A549 (cell line): ENCODE measurements at regions not wholly inside any gene's neighbourhood (a gene's known extent, or its start where the extent isn't known, plus 50 kb on each side); places are given as distances from the start of the nearest gene placed in this dataset.

ENCODE experiments used
- ATAC-seq, 2 experiments: fragments of 200-7000 bp in 1 of 2; fragments of >200 bp in 1 of 2; cut with Nextera tagmentation in 1 of 2; cut with Tn5 transposase in 1 of 2; 3 replicates each; pipeline versions ENCODE4 v1.8.0 to v1.9.1; 2018 to 2020; ENCODE audit warnings: mild to moderate bottlenecking in 1 of 2, moderate library complexity in 1 of 2
- CTCF ChIA-PET: fragments of 300-600 bp; sonication (Branson Sonifier 250); formaldehyde crosslinking; extraction: SDS; loops from one replicate; lab custom pipeline; 2021; ENCODE audit warnings: antibody characterized with exemption, inconsistent platforms; lab: Yijun Ruan, JAX
- POLR2A ChIA-PET: fragments of 350-600 bp; formaldehyde crosslinking; extraction: SDS; loops from one replicate; lab custom pipeline; 2021; ENCODE audit warnings: antibody characterized with exemption, inconsistent platforms; lab: Yijun Ruan, JAX
- DNase-seq, 2 experiments: peaks; one replicate each; pipeline versions ENCODE4 v3.0.0 to v3.0.0-alpha.2; 2011 to 2016; ENCODE audit warnings: low read depth in 1 of 2, low spot score in 1 of 2
- FAIRE-seq: peaks from 2 replicates; lab custom pipeline; 2011; peaks lifted over from hg19 to GRCh38; lab: Jason Lieb, UNC
- H3K27ac ChIP-seq, 2 experiments: fragments of >200 bp; sonication (Bioruptor Twin); formaldehyde crosslinking; 3 replicates each; pipeline ENCODE4 v1.5.1; 2016 to 2017
- H3K4me1 ChIP-seq: fragments of >200 bp; sonication (Bioruptor Twin); formaldehyde crosslinking; 3 replicates; pipeline ENCODE4 v1.6.1; 2016
- H3K4me2 ChIP-seq: fragments of >200 bp; sonication (Bioruptor Twin); formaldehyde crosslinking; 3 replicates; pipeline ENCODE4 v1.6.1; 2016
- H3K4me3 ChIP-seq: fragments of >200 bp; sonication (Bioruptor Twin); formaldehyde crosslinking; 3 replicates; pipeline ENCODE4 v1.5.1; 2016
- H3K9me3 ChIP-seq: fragments of >200 bp; sonication (Bioruptor Twin); formaldehyde crosslinking; 3 replicates; pipeline ENCODE4 v1.6.1; 2016
- BCL3 ChIP-seq: fragments of >200 bp; sonication (Bioruptor Twin); formaldehyde crosslinking; IDR thresholded peaks from 3 replicates; pipeline ENCODE4 v1.6.1; 2016
- CBX8 ChIP-seq: fragments of 200-600 bp; sonication (generic); IDR thresholded peaks from 2 replicates; pipeline ENCODE4 v1.6.1; 2016
- CHD2 ChIP-seq: fragments of 150-350 bp; IDR thresholded peaks from 2 replicates; pipeline ENCODE4 v1.6.1; 2014; ENCODE audit warnings: low read length; ENCODE audit not compliant: partially characterized antibody
- CHD4 ChIP-seq: fragments of 200-600 bp; sonication (generic); IDR thresholded peaks from 2 replicates; pipeline ENCODE4 v1.6.1; 2016; ENCODE audit warnings: antibody characterized with exemption, mild to moderate bottlenecking, borderline replicate concordance
- CTCF ChIP-seq: fragments of >200 bp; sonication (Bioruptor Twin); formaldehyde crosslinking; IDR thresholded peaks from 3 replicates; pipeline ENCODE4 v1.5.1; 2016
- E2F6 ChIP-seq: IDR thresholded peaks from 2 replicates; pipeline ENCODE4 v1.6.1; 2012; ENCODE audit warnings: low read depth, borderline replicate concordance
- EHF ChIP-seq: fragments of 250-450 bp; sonication (Bioruptor Pico); IDR thresholded peaks from 2 replicates; pipeline ENCODE4 v1.5.0; 2020; ENCODE audit warnings: mild to moderate bottlenecking
- EHMT2 ChIP-seq: fragments of 200-600 bp; sonication (generic); IDR thresholded peaks from 2 replicates; pipeline ENCODE4 v1.6.1; 2016; ENCODE audit warnings: antibody characterized with exemption, low read depth, mild to moderate bottlenecking, moderate library complexity
- ELK1 ChIP-seq: fragments of 150-350 bp; IDR thresholded peaks from 2 replicates; pipeline ENCODE4 v1.6.1; 2014; ENCODE audit warnings: low read depth, mild to moderate bottlenecking, low read length
- EP300 ChIP-seq, 2 experiments: fragments of >200 bp; sonication (Bioruptor Twin); formaldehyde crosslinking; IDR thresholded peaks; 2 replicates in 1 of 2; 3 replicates in 1 of 2; pipeline ENCODE4 v1.6.1; 2016 to 2017
- FOXS1 ChIP-seq: fragments of 250-450 bp; sonication (Bioruptor Pico); IDR thresholded peaks from 2 replicates; pipeline ENCODE4 v1.5.0; 2020; ENCODE audit warnings: mild to moderate bottlenecking, moderate library complexity
- HEYL ChIP-seq: fragments of 250-450 bp; sonication (Bioruptor Pico); IDR thresholded peaks from 2 replicates; pipeline ENCODE4 v1.8.0; 2021; ENCODE audit warnings: mild to moderate bottlenecking, moderate library complexity
- HOXA7 ChIP-seq: fragments of 250-450 bp; sonication (Bioruptor Pico); IDR thresholded peaks from 2 replicates; pipeline ENCODE4 v1.5.0; 2020; ENCODE audit warnings: mild to moderate bottlenecking, moderate library complexity
- JUNB ChIP-seq: fragments of >200 bp; sonication (Bioruptor Twin); formaldehyde crosslinking; IDR thresholded peaks from 2 replicates; pipeline ENCODE4 v1.6.1; 2016
- MAFK ChIP-seq: fragments of 450-650 bp; IDR thresholded peaks from 2 replicates; pipeline ENCODE4 v1.6.1; 2014; ENCODE audit not compliant: partially characterized antibody
- MAX ChIP-seq: IDR thresholded peaks from 2 replicates; pipeline ENCODE4 v1.6.1; 2012
- MAZ ChIP-seq: fragments of 150-350 bp; IDR thresholded peaks from 2 replicates; pipeline ENCODE4 v1.6.1; 2014; ENCODE audit warnings: antibody characterized with exemption, low read depth, low read length, borderline replicate concordance
- NPAS2 ChIP-seq: fragments of 250-450 bp; sonication (Bioruptor Pico); IDR thresholded peaks from 2 replicates; pipeline ENCODE4 v1.8.0; 2022; ENCODE audit warnings: mild to moderate bottlenecking, moderate library complexity, borderline replicate concordance
- POLR2AphosphoS2 ChIP-seq: conservative IDR thresholded peaks from 2 replicates; pipeline ENCODE4 v1.6.1; 2012; ENCODE audit warnings: low read length, improper control_type of control experiment, inconsistent platforms
- REST ChIP-seq: fragments of 200-600 bp; sonication (generic); IDR thresholded peaks from 2 replicates; pipeline ENCODE4 v1.6.1; 2016; ENCODE audit warnings: antibody characterized with exemption, mild to moderate bottlenecking, moderate library complexity
- RFX5 ChIP-seq: fragments of 450-650 bp; IDR thresholded peaks from 2 replicates; pipeline ENCODE4 v1.7.1; 2014; ENCODE audit warnings: antibody characterized with exemption, mild to moderate bottlenecking, moderate library complexity
- SMC3 ChIP-seq: fragments of >200 bp; sonication (Bioruptor Twin); formaldehyde crosslinking; IDR thresholded peaks from 3 replicates; pipeline ENCODE4 v1.6.1; 2018; ENCODE audit warnings: inconsistent platforms
- SREBF2 ChIP-seq: fragments of 450-650 bp; IDR thresholded peaks from 2 replicates; pipeline ENCODE4 v1.6.1; 2014; ENCODE audit warnings: mild to moderate bottlenecking, moderate library complexity
- TFCP2L1 ChIP-seq: fragments of 250-450 bp; sonication (Bioruptor Pico); IDR thresholded peaks from 2 replicates; pipeline ENCODE4 v1.5.0; 2021; ENCODE audit warnings: mild to moderate bottlenecking
- TP53 ChIP-seq: fragments of 250-450 bp; sonication (Bioruptor Pico); IDR thresholded peaks from 2 replicates; pipeline ENCODE4 v1.5.0; 2021; ENCODE audit warnings: mild to moderate bottlenecking, moderate library complexity
- USF2 ChIP-seq: fragments of 450-650 bp; IDR thresholded peaks from 2 replicates; pipeline ENCODE4 v1.6.1; 2014; ENCODE audit warnings: antibody characterized with exemption
- ZFP36 ChIP-seq: fragments of 450-650 bp; IDR thresholded peaks from 2 replicates; pipeline ENCODE4 v1.6.1; 2014; ENCODE audit warnings: borderline replicate concordance; ENCODE audit not compliant: partially characterized antibody
- ZNF302 ChIP-seq: fragments of 250-450 bp; sonication (Bioruptor Pico); IDR thresholded peaks from 2 replicates; pipeline ENCODE4 v1.9.0; 2021; ENCODE audit warnings: inconsistent platforms, mild to moderate bottlenecking, moderate library complexity
- WGBS: methylation state at CpG from one replicate; pipeline ENCODE4 v1.1.6; 2017; ENCODE audit errors: missing lambda C conversion rate; 5-methylcytosine and 5-hydroxymethylcytosine counted together

- ChIA-PET CTCF (no interaction called here), POLR2A (no interaction called here)
- ATAC-seq (no peak), DNase-seq (no peak), FAIRE-seq (no peak)
- no peak overlapping the region for H3K27ac ChIP-seq
- TF ChIP-seq ELK1 (no peak), ZNF302 (CRISPR knock-in tag) (no peak), ZFP36 (no peak), POLR2AphosphoS2 (no peak), BCL3 (no peak), E2F6 (no peak), SREBF2 (no peak), CTCF (no peak), REST (no peak), USF2 (no peak), CBX8 (no peak), CHD2 (no peak), RFX5 (no peak), CHD4 (no peak), EP300 (IDR thresholded peaks at IDR 0.05) (no peak), TP53 (CRISPR knock-in tag) (no peak), MAX (no peak), MAZ (no peak)
- WGBS, result 32% methylated on average over 11 of the region's 11 CpGs
- no peak overlapping the region for H3K4me2 ChIP-seq
- no peaks in the 10 kb centered on the region for H3K4me1 ChIP-seq
- no peak overlapping the region for H3K4me3 ChIP-seq
- H3K9me3 ChIP-seq, result no peaks in the 10 kb centered on the region
Measured at GRCh38 chr15:94584833-94585244, 353.5 kb downstream of the MCTP2 start.

- Histone ChIP-seq H3K4me2 (no peak overlapping the region), H3K4me1 (no peaks in the 10 kb centered on the region), H3K27ac (no peak overlapping the region), H3K4me3 (no peak overlapping the region), H3K9me3 (no peaks in the 10 kb centered on the region)
- TF ChIP-seq FOXS1 (CRISPR knock-in tag), result no peak
- no peak for TF ChIP-seq JUNB
- no peak for TF ChIP-seq EHMT2
- no peak for TF ChIP-seq SMC3
- TF ChIP-seq ZNF302 (CRISPR knock-in tag), result no peak
- TF ChIP-seq HEYL, result no peak
- no peak for TF ChIP-seq EHF
- TF ChIP-seq TP53 (CRISPR knock-in tag), result no peak
- TF ChIP-seq CHD4, result no peak
- no peak for TF ChIP-seq SREBF2
- no peak for TF ChIP-seq MAFK
- TF ChIP-seq TFCP2L1 (CRISPR knock-in tag), result no peak
- no peak for TF ChIP-seq NPAS2 (CRISPR knock-in tag)
- TF ChIP-seq HOXA7, result no peak
- 2% methylated on average over 3 of the region's 3 CpGs for WGBS
- ATAC-seq (no peak), DNase-seq (no peak), FAIRE-seq (no peak)
- CTCF ChIA-PET, result interaction anchor here (1.2 kb wide), 1 partner anchor 174 kb away, joined by 3 read pairs; no protein-coding TSS in a partner anchor
- POLR2A ChIA-PET, result no interaction called here
Measured at GRCh38 chr15:94586099-94586498, 354.7 kb downstream of the MCTP2 start.
